K562 (cell line): ENCODE measurements at regions not wholly inside any gene's neighbourhood (a gene's known extent, or its start where the extent isn't known, plus 50 kb on each side); places are given as distances from the start of the nearest gene placed in this dataset.

Experiments
- ATAC-seq: fragments of 200-7000 bp; cut with Tn5 transposase; 3 replicates; pipeline ENCODE4 v1.9.1; 2020; ENCODE audit warnings: moderate library complexity
- BruUV-seq: library from RNA; stranded (reverse); fragments of 400-500 nt; replicated peaks from 2 replicates; lab custom pipeline; 2021; lab: Mats Ljungman, UMichigan
- CTCF ChIA-PET: fragments of 300-600 bp; formaldehyde crosslinking; extraction: SDS; loops from one replicate; lab custom pipeline; 2021; ENCODE audit warnings: low intra/inter-chr PET ratio; lab: Yijun Ruan, JAX
- POLR2A ChIA-PET: fragments of 300-600, 350-650 bp; sonication (Branson Sonifier 250); formaldehyde crosslinking; extraction: SDS; loops from one replicate; lab custom pipeline; 2021; ENCODE audit warnings: antibody characterized with exemption, inconsistent platforms; lab: Yijun Ruan, JAX
- DNase-seq, 4 experiments: peaks; one replicate each; pipeline versions ENCODE4 v3.0.0 to v3.0.0-alpha.2; 2011 to 2018; ENCODE audit warnings: low spot score in 3 of 4, mixed read lengths in 3 of 4; ENCODE audit errors: extremely low read depth in 1 of 4
- FAIRE-seq: peaks from 2 replicates; lab custom pipeline; 2011; peaks lifted over from hg19 to GRCh38; lab: Jason Lieb, UNC
- H2AFZ ChIP-seq: 2 replicates; pipeline ENCODE4 v1.6.0; 2011; ENCODE audit warnings: low read depth, low read length, control low read depth, inconsistent platforms
- H3K27ac ChIP-seq: fragments of 200-600 bp; 3 replicates; pipeline ENCODE4 v1.8.0; 2011; ENCODE audit warnings: low read depth, mild to moderate bottlenecking, control low read depth, inconsistent platforms, low read length, moderate library complexity, mixed read lengths; ENCODE audit errors: extremely low read depth
- H3K27me3 ChIP-seq, 2 experiments: fragments of 300-600 bp in 1 of 2; 2 replicates in 1 of 2; 3 replicates in 1 of 2; pipeline versions ENCODE4 v1.6.0 to v1.8.0; 2011; ENCODE audit warnings: inconsistent platforms in 2 of 2, low read length in 2 of 2, mild to moderate bottlenecking in 1 of 2, mixed read lengths in 1 of 2, moderate library complexity in 1 of 2; ENCODE audit not compliant: control insufficient read depth in 2 of 2, insufficient read depth in 2 of 2
- H3K36me3 ChIP-seq: fragments of 300-600 bp; 3 replicates; pipeline ENCODE4 v1.8.0; 2011; ENCODE audit warnings: mild to moderate bottlenecking, low read length, inconsistent platforms; ENCODE audit not compliant: control insufficient read depth, insufficient read depth
- H3K4me1 ChIP-seq, 2 experiments: fragments of 200-600 bp in 1 of 2; replicated peaks in 1 of 2; 2 replicates in 1 of 2; 3 replicates in 1 of 2; pipeline versions ENCODE4 v1.5.1 to v1.8.0; 2011; ENCODE audit warnings: inconsistent platforms in 2 of 2, low read length in 2 of 2, mild to moderate bottlenecking in 1 of 2, mixed read lengths in 1 of 2, moderate library complexity in 1 of 2; ENCODE audit not compliant: control insufficient read depth in 2 of 2, insufficient read depth in 2 of 2
- H3K4me2 ChIP-seq: 2 replicates; pipeline ENCODE4 v1.6.1; 2011; ENCODE audit warnings: low read length, control low read depth, inconsistent platforms, mixed read lengths; ENCODE audit not compliant: insufficient read depth
- H3K4me3 ChIP-seq: fragments of 200-600 bp; sonication (generic), shearing (Covaris generic); 2 replicates; pipeline ENCODE4 v1.5.1; 2016; ENCODE audit warnings: control low read depth, inconsistent platforms
- H3K79me2 ChIP-seq: fragments of 200-600 bp; 3 replicates; pipeline ENCODE4 v1.8.0; 2011; ENCODE audit warnings: low read length, inconsistent platforms; ENCODE audit not compliant: control insufficient read depth, insufficient read depth
- H3K9ac ChIP-seq, 2 experiments: 2 replicates each; pipeline versions ENCODE4 v1.6.0 to v1.6.1; 2011; ENCODE audit warnings: low read depth in 2 of 2, low read length in 2 of 2, control low read depth in 1 of 2, inconsistent platforms in 1 of 2, mild to moderate bottlenecking in 1 of 2, mixed read lengths in 1 of 2; ENCODE audit not compliant: insufficient read depth in 1 of 2
- H3K9me1 ChIP-seq: one replicate; pipeline ENCODE4 v1.6.0; 2011; ENCODE audit warnings: inconsistent platforms, mild to moderate bottlenecking, low read length, moderate library complexity; ENCODE audit not compliant: control insufficient read depth, insufficient read depth
- H3K9me3 ChIP-seq: replicated peaks from 2 replicates; pipeline ENCODE4 v1.5.1; 2011; ENCODE audit warnings: low read depth, low read length, inconsistent platforms; ENCODE audit not compliant: control insufficient read depth, insufficient read depth
- H4K20me1 ChIP-seq: replicated peaks from 2 replicates; pipeline ENCODE4 v1.6.1; 2011; ENCODE audit warnings: low read length, inconsistent platforms, mixed read lengths; ENCODE audit not compliant: control insufficient read depth, insufficient read depth
- BRCA1 ChIP-seq, 2 experiments: fragments of 450-650 bp in 1 of 2; sonication (generic) in 1 of 2; formaldehyde crosslinking in 1 of 2; IDR thresholded peaks; 2 replicates each; pipeline versions ENCODE4 v1.5.0 to v1.6.1; 2017 to 2020; ENCODE audit warnings: mild to moderate bottlenecking in 1 of 2, missing genetic modification reagents in 1 of 2
- CREB1 ChIP-seq, 2 experiments: sonication (generic) in 1 of 2; formaldehyde crosslinking in 1 of 2; IDR thresholded peaks; 2 replicates each; pipeline versions ENCODE4 v1.6.1 to v1.8.0; 2012 to 2022; ENCODE audit warnings: inconsistent platforms in 1 of 2, mild to moderate bottlenecking in 1 of 2, missing genetic modification reagents in 1 of 2, moderate library complexity in 1 of 2
- ESRRB ChIP-seq: fragments of 250-450 bp; sonication (Bioruptor Pico); IDR thresholded peaks from 2 replicates; pipeline ENCODE4 v1.5.0; 2020; ENCODE audit warnings: mild to moderate bottlenecking, moderate library complexity, borderline replicate concordance
- GTF2E2 ChIP-seq: fragments of 200-800 bp; sonication (Bioruptor generic); IDR thresholded peaks from 2 replicates; pipeline ENCODE4 v1.6.1; 2016; ENCODE audit warnings: missing genetic modification characterization, missing compliant biosample characterization
- MYC ChIP-seq, 2 experiments: fragments of 250-450 bp in 1 of 2; sonication (Bioruptor Pico) in 1 of 2; IDR thresholded peaks; 2 replicates each; pipeline versions ENCODE4 v1.5.1 to v1.6.1; 2012 to 2021; ENCODE audit warnings: low read depth in 2 of 2, borderline replicate concordance in 1 of 2, improper control_type of control experiment in 1 of 2, low read length in 1 of 2, mild to moderate bottlenecking in 1 of 2, moderate library complexity in 1 of 2
- NFIC ChIP-seq: fragments of 450-650 bp; IDR thresholded peaks from 2 replicates; pipeline ENCODE4 v1.6.1; 2017; ENCODE audit warnings: mild to moderate bottlenecking, inconsistent platforms
- RBFOX2 ChIP-seq: fragments of 200-400 bp; formaldehyde crosslinking; IDR thresholded peaks from 2 replicates; pipeline ENCODE4 v1.6.1; 2017; ENCODE audit warnings: low read depth, mild to moderate bottlenecking, low read length, moderate library complexity
- TRIM24 ChIP-seq, 2 experiments: fragments of 450-650 bp; IDR thresholded peaks; 2 replicates each; pipeline ENCODE4 v1.6.1; 2016
- ZNF174 ChIP-seq: fragments of 250-450 bp; sonication (Bioruptor Pico); IDR thresholded peaks from 2 replicates; pipeline ENCODE4 v1.4.0; 2020; ENCODE audit warnings: mild to moderate bottlenecking
- ZSCAN32 ChIP-seq: fragments of 450-650 bp; formaldehyde crosslinking; IDR thresholded peaks from 2 replicates; pipeline ENCODE4 v1.4.0; 2020; ENCODE audit warnings: mild to moderate bottlenecking, moderate library complexity
- WGBS: fragments of 100-300 bp; shearing (Covaris generic); methylation state at CpG from one replicate; pipeline ENCODE4 v1.1.6; 2016; ENCODE audit warnings: low coverage, mixed read lengths; ENCODE audit not compliant: insufficient coverage; ENCODE audit errors: missing lambda C conversion rate; 5-methylcytosine and 5-hydroxymethylcytosine counted together
- in situ Hi-C: fragments of 300-500 bp; cut with MboI; formaldehyde crosslinking; loops from 4 replicates; pipeline ENCODE4 v1.15.0; 2018; ENCODE audit warnings: inconsistent platforms, mixed read lengths
- intact Hi-C: fragments of 100-400 bp; cut with micrococcal nuclease; formaldehyde crosslinking; loops from 2 replicates; pipeline ENCODE4 v1.14.2; 2022
- TF ChIP-seq, protein P1 (sequence below), 2 experiments: fragments of 150-350 bp in 1 of 2; IDR thresholded peaks; 2 replicates each; pipeline ENCODE4 v1.6.1; 2012 to 2016; ENCODE audit warnings: low read depth in 2 of 2, low read length in 2 of 2, mild to moderate bottlenecking in 1 of 2, moderate library complexity in 1 of 2
- TF ChIP-seq, protein P2 (sequence below): fragments of 250-450 bp; sonication (Bioruptor Pico); IDR thresholded peaks from 2 replicates; pipeline ENCODE4 v1.4.0; 2020; ENCODE audit warnings: borderline replicate concordance

DNA sequence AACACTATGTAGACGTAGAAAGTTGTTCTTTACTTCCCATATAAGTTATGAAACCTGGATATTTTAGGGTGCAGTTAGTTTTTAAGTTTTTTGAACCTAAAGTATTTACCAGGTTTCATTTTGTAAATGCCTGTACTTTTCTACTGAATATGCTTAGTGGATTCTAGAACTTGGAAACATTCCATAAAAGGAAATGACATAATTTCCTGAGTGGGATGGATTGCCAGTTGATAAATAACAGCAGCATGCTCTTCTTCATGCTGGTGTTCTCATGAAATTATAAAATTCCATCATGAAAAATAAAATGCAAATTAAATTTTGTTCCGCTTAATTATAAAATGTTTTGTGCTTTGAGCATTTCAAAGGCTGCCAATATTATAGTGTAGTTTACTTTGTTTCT lies 362.2 kb upstream of the PCDH20 start:
- 6% methylated on average over 2 of the region's 2 CpGs for WGBS
- POLR2A ChIA-PET: no interaction called here

More for the DNA sequence above, 362.2 kb upstream of the PCDH20 start:
- ATAC-seq (no peak), FAIRE-seq (no peak), DNase-seq (no peak)
- Histone ChIP-seq H3K27me3 (no peaks in the 10 kb centered on the region), H3K9me1 (no peaks in the 10 kb centered on the region), H3K9ac (no peak overlapping the region), H4K20me1 (no peaks in the 10 kb centered on the region), H3K4me3 (no peak overlapping the region), H3K4me1 (no peaks in the 10 kb centered on the region), H3K4me2 (no peak overlapping the region), H3K36me3 (no peaks in the 10 kb centered on the region), H2AFZ (no peak overlapping the region), H3K79me2 (no peaks in the 10 kb centered on the region), H3K9me3 (no peaks in the 10 kb centered on the region), H3K27ac (no peak overlapping the region)
- CTCF ChIA-PET: no interaction called here
- in situ Hi-C loops (no loop called here), intact Hi-C loops (no loop called here)
- TF ChIP-seq, protein P1, sequence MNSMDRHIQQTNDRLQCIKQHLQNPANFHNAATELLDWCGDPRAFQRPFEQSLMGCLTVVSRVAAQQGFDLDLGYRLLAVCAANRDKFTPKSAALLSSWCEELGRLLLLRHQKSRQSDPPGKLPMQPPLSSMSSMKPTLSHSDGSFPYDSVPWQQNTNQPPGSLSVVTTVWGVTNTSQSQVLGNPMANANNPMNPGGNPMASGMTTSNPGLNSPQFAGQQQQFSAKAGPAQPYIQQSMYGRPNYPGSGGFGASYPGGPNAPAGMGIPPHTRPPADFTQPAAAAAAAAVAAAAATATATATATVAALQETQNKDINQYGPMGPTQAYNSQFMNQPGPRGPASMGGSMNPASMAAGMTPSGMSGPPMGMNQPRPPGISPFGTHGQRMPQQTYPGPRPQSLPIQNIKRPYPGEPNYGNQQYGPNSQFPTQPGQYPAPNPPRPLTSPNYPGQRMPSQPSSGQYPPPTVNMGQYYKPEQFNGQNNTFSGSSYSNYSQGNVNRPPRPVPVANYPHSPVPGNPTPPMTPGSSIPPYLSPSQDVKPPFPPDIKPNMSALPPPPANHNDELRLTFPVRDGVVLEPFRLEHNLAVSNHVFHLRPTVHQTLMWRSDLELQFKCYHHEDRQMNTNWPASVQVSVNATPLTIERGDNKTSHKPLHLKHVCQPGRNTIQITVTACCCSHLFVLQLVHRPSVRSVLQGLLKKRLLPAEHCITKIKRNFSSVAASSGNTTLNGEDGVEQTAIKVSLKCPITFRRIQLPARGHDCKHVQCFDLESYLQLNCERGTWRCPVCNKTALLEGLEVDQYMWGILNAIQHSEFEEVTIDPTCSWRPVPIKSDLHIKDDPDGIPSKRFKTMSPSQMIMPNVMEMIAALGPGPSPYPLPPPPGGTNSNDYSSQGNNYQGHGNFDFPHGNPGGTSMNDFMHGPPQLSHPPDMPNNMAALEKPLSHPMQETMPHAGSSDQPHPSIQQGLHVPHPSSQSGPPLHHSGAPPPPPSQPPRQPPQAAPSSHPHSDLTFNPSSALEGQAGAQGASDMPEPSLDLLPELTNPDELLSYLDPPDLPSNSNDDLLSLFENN (IDR thresholded peaks at IDR 0.05; ENCODE audit: low read depth in 2 of 2, low read length in 2 of 2): no peak
- TF ChIP-seq, protein P2, sequence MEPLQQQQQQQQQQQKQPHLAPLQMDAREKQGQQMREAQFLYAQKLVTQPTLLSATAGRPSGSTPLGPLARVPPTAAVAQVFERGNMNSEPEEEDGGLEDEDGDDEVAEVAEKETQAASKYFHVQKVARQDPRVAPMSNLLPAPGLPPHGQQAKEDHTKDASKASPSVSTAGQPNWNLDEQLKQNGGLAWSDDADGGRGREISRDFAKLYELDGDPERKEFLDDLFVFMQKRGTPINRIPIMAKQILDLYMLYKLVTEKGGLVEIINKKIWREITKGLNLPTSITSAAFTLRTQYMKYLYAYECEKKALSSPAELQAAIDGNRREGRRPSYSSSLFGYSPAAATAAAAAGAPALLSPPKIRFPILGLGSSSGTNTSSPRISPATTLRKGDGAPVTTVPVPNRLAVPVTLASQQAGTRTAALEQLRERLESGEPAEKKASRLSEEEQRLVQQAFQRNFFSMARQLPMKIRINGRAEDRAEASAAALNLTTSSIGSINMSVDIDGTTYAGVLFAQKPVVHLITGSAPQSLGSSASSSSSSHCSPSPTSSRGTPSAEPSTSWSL (CRISPR knock-in tag): no peak
- TF ChIP-seq RBFOX2: no peak
- no peak for TF ChIP-seq ESRRB (CRISPR knock-in tag)
- no peak for TF ChIP-seq GTF2E2
- no peak for TF ChIP-seq CREB1 (IDR thresholded peaks at IDR 0.05)
- TF ChIP-seq CREB1 (CRISPR knock-in tag; IDR thresholded peaks at IDR 0.05): no peak
- no peak for TF ChIP-seq ZSCAN32 (CRISPR knock-in tag)
- TF ChIP-seq MYC (IDR thresholded peaks at IDR 0.05; ENCODE audit: low read depth, low read length): no peak
- no peak for TF ChIP-seq MYC (CRISPR knock-in tag; IDR thresholded peaks at IDR 0.05; ENCODE audit: borderline replicate concordance, low read depth)
- no peak for TF ChIP-seq TRIM24 (IDR thresholded peaks at IDR 0.05)
- TF ChIP-seq NFIC: no peak
- TF ChIP-seq BRCA1 (IDR thresholded peaks at IDR 0.05): no peak
- TF ChIP-seq BRCA1 (CRISPR knock-in tag; IDR thresholded peaks at IDR 0.05): no peak
- no peak for TF ChIP-seq ZNF174
- BruUV-seq: no TSS peak
